RWPE2 (cell line): ENCODE measurements at regions not wholly inside any gene's neighbourhood (a gene's known extent, or its start where the extent isn't known, plus 50 kb on each side); places are given as distances from the start of the nearest gene placed in this dataset.
"Not testable (repeated sequence)": the region's sequence is repeated elsewhere in the genome, so short reads cannot be mapped to it uniquely, and the experiment has no call there.

ENCODE experiments used
- ATAC-seq: fragments of 200-7000 bp; cut with Tn5 transposase; 3 replicates; pipeline ENCODE4 v1.9.1; 2021; ENCODE audit warnings: low read depth
- DNase-seq: peaks from one replicate; pipeline ENCODE4 v3.0.0-alpha.2; 2020; ENCODE audit warnings: low spot score
- H3K27ac ChIP-seq: fragments of 450-650 bp; 2 replicates; pipeline ENCODE4 v1.5.1; 2017; ENCODE audit warnings: mild to moderate bottlenecking; ENCODE audit not compliant: poor library complexity, severe bottlenecking
- H3K27me3 ChIP-seq: fragments of 250-450 bp; sonication (Bioruptor Pico); 2 replicates; pipeline ENCODE4 v1.5.1; 2021; ENCODE audit warnings: mild to moderate bottlenecking, moderate library complexity; ENCODE audit not compliant: insufficient read depth, poor library complexity, severe bottlenecking
- H3K36me3 ChIP-seq: fragments of 250-450 bp; sonication (Bioruptor Pico); 2 replicates; pipeline ENCODE4 v1.5.1; 2020; ENCODE audit warnings: low read depth, mild to moderate bottlenecking, moderate library complexity
- H3K4me1 ChIP-seq: fragments of 250-450 bp; sonication (Bioruptor Pico); 2 replicates; pipeline ENCODE4 v1.5.1; 2021; ENCODE audit warnings: mild to moderate bottlenecking, moderate library complexity; ENCODE audit not compliant: insufficient read depth, poor library complexity, severe bottlenecking
- H3K4me3 ChIP-seq: fragments of 250-450 bp; sonication (Bioruptor Pico); 2 replicates; pipeline ENCODE4 v1.5.1; 2021; ENCODE audit warnings: mild to moderate bottlenecking, moderate library complexity; ENCODE audit not compliant: severe bottlenecking
- H3K9me3 ChIP-seq: fragments of 250-450 bp; sonication (Bioruptor Pico); 2 replicates; pipeline ENCODE4 v1.5.1; 2021; ENCODE audit warnings: mild to moderate bottlenecking, moderate library complexity; ENCODE audit not compliant: severe bottlenecking
- CTCF ChIP-seq: fragments of 450-650 bp; IDR thresholded peaks from one replicate; pipeline ENCODE4 v1.5.1; 2017; ENCODE audit warnings: mild to moderate bottlenecking, moderate library complexity; ENCODE audit not compliant: poor library complexity, severe bottlenecking

GRCh38 chr12:115370650-115371049 lies 686.7 kb upstream of the TBX3 start:
- Histone ChIP-seq H3K27ac (no peak overlapping the region), H3K36me3 (no peaks in the 10 kb centered on the region), H3K4me1 (peaks cover 8% of the 10 kb centered on the region), H3K9me3 (no peaks in the 10 kb centered on the region), H3K4me3 (no peak overlapping the region), H3K27me3 (no peaks in the 10 kb centered on the region)
- TF ChIP-seq CTCF, result no peak
- ATAC-seq, result no peak
- no peak for DNase-seq

- Histone ChIP-seq H3K36me3 (no peaks in the 10 kb centered on the region), H3K27ac (no peak overlapping the region), H3K4me1 (peaks cover 4% of the 10 kb centered on the region), H3K27me3 (no peaks in the 10 kb centered on the region), H3K9me3 (no peaks in the 10 kb centered on the region), H3K4me3 (no peak overlapping the region)
- TF ChIP-seq CTCF, result no peak
- ATAC-seq (no peak), DNase-seq (no peak)
These were observed 686.2 kb upstream of the TBX3 start for GRCh38 chr12:115370207-115370606.

GRCh38 chr12:115366277-115366676 lies 682.3 kb upstream of the TBX3 start:
- not testable (repeated sequence) for DNase-seq, H3K27ac ChIP-seq, H3K36me3 ChIP-seq, H3K27me3 ChIP-seq, H3K4me3 ChIP-seq, H3K4me1 ChIP-seq, ATAC-seq, H3K9me3 ChIP-seq

GRCh38 chr12:115365765-115366164 lies 681.8 kb upstream of the TBX3 start:
- not testable (repeated sequence) for H3K9me3 ChIP-seq, H3K27ac ChIP-seq, DNase-seq, H3K4me1 ChIP-seq, H3K36me3 ChIP-seq, H3K27me3 ChIP-seq, ATAC-seq, H3K4me3 ChIP-seq

- no peak for DNase-seq
These were observed 680.9 kb upstream of the TBX3 start for GRCh38 chr12:115364921-115365320.

More at GRCh38 chr12:115364921-115365320, 680.9 kb upstream of the TBX3 start:
- Histone ChIP-seq H3K36me3 (no peaks in the 10 kb centered on the region), H3K27me3 (no peaks in the 10 kb centered on the region), H3K9me3 (peaks cover 2% of the 10 kb centered on the region), H3K27ac (no peak overlapping the region), H3K4me1 (no peaks in the 10 kb centered on the region), H3K4me3 (no peak overlapping the region)
- no peak for TF ChIP-seq CTCF
- ATAC-seq, result no peak
